Endometrial microvascular endothelial cells (primary cell): ENCODE measurements at regions not wholly inside any gene's neighbourhood (a gene's known extent, or its start where the extent isn't known, plus 50 kb on each side); places are given as distances from the start of the nearest gene placed in this dataset.
"Not testable (repeated sequence)": the region's sequence is repeated elsewhere in the genome, so short reads cannot be mapped to it uniquely, and the experiment has no call there.

ENCODE experiments used
- in situ Hi-C: cut with HindIII; loops from 2 replicates; pipeline ENCODE4 v1.10.0; 2017; ENCODE audit warnings: low sequenced_read_pairs, low pct_unique_long_range_greater_than_20kb; ENCODE audit errors: inconsistent ontology term

DNA sequence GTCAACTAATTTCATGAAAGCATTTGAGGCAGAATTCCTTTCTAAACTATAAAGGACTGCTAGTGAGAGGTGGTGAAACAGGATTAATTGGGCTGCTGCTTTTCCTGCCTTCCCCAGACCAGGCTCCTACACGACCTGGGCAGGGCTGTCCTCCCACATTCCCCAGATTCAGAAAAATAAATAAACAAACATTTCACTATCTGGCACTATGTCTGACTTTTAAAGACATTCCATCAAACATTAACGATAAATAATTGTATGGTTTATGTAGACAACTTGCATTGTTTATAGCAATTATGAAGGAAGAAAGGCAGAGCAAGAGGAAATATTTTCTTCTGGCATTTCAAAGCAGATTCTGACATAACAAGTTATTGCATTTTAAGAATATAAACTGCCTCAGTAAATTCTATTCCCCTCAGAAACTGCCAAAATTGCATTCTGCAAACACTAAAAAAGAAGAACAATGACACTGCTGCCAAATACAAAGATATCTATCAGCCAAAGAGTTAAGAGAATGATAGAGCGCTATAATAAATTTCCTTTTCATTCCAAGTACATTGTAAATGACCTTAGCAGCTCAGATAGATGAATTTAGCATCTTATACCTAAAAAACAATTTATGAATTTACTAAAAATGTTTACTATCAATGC lies 214.7 kb upstream of the INTU start:
- in situ Hi-C loops = no loop called here

DNA sequence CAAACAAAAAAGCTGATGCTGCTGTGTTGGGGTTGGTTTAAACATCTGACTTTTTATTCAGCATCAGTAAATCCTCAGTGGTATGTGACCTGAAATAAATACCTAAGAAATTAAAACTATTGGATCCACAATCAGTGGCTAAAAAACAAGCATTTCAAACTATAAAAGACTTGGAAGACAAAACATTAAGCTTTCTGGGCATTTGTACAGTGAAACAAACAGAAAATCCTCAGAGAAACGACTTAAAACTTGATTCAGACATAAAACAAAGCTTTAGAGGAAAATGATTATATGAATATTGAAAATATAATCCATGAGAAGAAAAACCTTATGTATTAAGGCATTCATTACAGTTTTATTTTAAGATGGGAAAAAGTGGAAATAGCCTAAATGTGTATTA lies 213.3 kb upstream of the INTU start:
- in situ Hi-C loops = no loop called here

DNA sequence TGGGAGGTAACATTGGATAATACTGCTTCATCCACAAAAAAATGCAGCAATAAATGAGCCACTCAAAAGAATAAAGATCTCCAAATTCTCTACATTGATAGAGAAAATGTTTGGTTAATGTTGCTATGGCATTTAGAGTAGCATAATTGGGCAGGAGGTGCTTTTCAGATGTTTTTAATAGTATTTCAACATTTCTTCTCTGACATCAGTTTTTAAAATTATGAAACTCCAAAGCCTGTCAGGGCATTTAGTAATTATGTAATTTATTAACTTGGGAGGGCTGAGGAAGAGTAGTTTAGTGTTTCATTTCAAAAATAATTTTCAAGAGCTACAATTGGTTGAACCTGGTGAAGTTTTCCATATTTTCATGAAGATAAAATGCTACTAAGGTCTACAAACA lies 211.3 kb upstream of the INTU start:
- in situ Hi-C loops = no loop called here

DNA sequence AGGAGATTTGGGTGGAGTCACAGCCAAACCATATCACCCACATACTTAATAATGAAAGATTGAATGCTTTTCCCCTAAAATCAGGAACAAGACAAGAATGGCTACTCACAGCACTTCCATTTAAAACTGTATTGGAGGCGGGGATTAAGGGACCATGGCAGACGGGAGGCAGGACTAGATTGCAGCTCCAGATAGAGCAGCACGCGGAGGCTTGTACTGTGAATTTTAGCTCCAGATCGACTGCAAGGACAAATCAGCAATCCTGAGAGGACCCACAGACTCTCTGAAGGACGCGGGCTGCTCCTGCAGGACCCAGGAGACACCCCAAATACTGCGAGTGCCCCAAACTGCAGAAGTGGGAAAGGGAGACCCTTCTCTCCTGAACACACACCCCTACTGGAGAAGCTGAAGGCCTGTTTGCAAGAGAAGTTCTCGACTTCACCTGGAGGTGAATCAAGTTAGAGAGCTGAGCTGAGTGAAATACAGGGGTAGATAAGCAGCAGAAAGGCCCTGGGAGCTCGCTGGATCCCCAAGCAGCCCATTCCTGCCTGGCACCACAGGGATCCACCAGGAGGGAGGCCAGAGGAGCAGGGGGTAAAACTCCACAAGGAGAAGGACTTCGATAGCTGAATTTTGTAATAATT lies 207.4 kb upstream of the INTU start:
- in situ Hi-C loops = no loop called here

DNA sequence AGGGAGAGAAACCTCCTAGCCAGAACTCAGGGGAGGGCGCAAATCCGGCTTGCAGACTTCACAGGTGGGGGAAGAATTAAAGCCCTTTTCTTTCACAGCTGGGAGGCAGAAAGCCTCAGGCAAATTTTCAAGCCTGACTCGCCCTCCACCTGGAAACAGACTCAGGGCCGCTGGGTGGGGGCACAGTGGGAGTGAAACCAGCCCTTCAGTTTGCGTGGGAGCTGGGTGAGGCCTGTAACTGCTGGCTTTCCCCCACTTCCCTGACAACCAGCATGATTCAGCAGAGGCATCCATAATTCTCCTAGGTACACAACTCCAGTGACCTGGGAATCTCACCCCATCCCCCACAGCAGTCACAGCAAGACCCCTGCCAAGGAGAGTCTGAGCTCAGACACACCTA lies 206.9 kb upstream of the INTU start:
- in situ Hi-C loops = no loop called here

DNA sequence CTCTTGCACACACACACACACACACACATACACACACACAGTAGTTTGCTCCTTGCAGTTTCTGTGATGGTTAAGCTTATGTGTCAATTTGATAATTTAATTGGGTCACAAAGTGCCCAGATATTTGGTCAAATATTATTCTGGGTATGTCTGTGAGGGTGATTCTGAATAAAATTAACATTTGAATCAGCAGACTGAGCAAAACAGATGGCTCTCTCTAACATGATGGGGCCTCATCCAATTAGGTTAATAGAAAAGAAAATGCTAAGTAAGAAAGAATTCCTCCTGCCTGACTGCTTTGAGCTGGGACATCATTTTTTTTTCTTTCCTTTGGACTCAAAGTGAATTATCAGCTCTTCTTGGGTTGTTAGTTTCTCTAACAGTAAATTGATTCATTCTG lies 191.2 kb upstream of the INTU start:
- in situ Hi-C loops = no loop called here

DNA sequence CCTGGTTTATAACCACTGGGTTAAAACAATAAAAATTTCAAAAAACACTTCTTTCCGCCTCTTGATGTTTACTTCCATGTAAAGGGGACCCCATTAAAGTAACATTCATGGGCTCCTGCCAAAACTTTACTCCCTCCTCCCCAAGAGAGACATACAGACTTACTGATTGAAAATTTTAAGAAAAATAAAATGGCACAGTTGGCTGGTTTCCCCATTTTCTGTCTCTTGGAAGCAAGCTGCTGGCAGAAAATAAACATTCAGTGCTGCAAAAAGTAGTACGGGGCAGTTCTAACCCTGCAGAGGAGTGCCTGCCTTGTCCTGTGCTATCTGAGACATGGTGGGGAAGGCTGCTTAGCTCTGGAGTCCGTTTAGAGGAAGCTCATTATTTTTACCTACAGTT lies 187.3 kb upstream of the INTU start:
- in situ Hi-C loops = no loop called here

DNA sequence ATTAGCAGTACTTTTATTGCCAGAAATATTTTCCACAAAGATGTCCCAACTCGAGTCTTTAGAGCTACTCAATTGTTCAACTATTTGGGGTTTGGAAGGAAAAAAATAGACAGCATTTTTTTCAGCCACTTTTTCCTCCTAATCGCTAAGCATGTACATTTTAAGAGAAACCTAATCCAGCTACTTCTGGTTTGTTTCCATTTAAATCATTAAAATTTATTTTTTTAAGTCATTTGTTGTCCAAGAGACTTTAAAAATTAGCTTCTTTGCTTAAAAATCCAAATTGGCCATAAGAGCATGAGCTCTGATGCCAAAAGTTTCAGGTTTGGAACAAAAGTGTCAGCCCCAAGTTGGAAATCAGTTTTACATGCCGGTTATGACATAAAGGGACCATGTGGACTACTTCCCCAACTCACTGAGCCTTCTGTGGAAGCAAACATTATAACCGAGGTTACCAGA lies 186.3 kb upstream of the INTU start:
- in situ Hi-C loops = no loop called here

DNA sequence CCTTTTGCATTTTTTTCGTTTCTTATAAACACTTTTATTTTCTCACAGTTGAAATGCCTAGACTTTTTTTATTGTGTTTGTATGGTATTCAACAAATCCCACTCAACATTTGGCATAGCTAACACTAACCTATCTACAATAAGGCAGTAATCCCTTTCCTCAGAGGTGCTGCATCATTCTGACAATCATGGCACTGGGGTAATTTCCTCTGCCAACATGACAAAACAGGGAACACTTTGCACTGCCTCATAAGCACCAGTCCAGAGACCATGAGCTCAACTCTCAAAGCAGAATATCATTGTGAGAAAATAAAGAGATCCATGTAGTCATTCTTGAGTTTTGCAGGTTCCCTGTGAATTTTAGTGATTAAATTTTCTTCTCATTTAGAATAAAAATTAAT lies 183.8 kb upstream of the INTU start:
- in situ Hi-C loops = no loop called here

DNA sequence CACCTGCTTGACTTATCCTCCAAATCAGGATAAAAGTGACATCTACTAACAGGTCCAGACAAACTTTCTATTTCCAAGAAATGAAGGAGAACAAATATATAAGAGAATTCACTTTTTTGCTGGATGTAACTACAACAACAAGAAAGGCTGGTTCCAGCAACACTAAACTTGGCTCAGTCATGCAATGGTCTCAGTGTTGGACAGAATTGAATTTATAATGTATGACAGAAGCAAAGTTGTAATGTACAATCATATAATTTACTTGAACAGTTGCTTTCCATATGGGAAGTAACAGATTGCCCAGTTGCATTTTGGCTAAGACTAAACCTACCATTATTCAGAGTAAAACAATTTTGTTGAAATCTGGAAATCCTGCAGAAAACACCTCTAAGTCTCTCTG lies 183.3 kb upstream of the INTU start:
- in situ Hi-C loops = no loop called here

DNA sequence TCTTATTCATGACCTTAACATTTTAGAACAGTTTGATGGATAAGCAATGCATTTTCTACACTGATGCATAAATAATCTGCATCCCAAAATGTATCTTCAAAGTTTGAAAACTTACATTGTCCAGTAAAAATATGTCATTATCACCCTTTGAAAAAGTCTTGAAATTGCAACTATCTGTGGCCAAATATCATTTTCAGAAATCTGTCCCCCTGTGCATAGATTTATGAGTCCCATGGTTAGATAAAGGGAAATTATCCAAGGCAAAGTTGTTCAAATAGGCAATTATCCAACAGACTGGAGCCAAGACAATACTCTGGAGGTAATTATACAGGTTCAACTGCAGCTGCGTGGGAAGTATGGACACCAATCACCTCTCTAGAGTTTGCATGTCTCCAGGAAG lies 182.5 kb upstream of the INTU start:
- in situ Hi-C loops = no loop called here

DNA sequence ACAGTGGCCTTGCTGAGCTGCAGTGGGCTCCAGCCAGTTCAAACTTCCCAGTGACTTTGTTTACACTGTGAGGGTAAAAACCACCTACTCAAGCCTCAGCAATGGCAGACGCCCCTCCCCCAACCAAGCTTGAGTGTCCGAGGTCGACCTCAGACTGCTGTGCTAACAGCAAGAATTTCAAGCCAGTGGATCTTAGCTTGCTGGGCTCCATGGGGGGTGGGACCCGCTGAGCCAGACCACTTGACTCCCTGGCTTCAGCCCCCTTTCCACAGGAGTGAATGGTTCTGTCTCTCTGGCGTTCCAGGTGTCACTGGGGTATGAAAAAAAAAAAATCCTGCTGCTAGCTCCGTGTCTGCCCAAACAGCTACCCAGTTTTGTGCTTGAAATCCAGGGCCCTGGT lies 168.9 kb upstream of the INTU start:
- in situ Hi-C loops = no loop called here

DNA sequence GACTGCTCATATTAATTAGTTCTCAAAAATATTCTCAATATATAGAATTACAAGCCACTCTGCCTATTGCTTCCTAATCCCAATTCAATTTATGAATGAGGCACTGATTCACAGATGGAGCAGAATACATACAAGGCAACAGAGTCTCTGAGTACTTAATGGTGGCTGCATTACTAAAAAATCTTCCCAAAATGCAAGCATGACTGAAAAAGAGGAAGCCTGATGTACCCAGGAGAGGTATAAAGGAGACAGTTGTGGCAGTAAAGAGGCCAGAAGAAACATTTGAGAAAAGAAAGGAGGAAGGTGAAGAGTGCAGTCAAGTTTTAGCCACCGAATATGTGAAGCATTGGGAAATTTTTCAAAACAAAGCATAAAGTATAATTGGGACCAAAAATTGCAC lies 163.2 kb upstream of the INTU start:
- in situ Hi-C loops = no loop called here

DNA sequence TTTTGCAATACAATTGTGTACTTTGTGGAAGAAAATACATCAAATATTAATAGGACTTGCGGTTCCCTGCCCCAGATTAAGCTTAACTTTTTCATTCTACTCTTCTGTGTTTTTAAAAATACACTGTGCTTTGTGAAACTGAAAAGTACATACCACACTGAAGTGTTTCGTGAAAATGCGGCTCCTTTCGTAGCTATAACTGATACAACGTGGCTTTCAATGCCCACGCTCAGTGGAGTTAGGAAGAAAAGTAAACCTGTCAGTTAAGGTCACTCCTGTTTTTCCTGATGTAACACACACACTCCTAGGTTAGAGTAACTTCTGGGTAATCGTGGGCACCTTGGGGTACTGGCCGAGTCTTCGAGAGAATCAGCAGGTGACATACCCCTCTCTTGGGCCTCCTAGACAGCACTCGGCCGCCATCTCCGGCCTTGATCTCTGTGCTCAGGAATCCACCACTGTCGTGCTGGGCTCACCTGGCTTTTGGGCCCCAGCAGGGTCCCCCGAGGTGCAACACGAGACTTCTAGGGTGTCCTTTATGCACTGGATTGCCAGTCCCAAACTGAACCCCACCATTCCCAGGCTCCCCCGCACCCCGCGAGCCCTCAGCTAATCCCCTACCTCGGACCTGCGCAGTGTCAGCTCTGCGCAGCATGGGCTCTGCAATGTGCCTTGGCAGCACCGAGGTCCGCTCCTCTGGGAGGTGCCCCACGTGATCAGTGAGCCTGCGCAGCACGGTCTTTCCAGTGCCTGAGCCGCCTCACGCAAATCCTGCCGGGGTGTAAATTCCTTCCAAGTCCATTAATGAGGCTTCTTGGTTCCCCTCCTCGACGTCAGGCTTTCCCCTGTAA lies 162.6 kb upstream of the INTU start:
- in situ Hi-C loops = no loop called here

DNA sequence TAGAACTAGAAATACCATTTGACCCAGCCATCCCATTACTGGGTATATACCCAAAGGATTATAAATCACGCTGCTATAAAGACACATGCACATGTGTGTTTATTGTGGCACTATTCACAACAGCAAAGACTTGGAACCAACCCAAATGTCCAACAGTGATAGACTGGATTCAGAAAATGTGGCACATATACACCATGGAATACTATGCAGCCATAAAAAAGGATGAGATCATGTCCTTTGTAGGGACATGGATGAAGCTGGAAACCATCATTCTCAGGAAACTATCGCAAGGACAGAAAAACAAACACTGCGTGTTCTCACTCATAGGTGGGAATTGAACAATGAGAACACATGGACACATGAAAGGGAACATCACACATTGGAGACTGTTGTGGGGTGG lies 154.5 kb upstream of the INTU start:
- in situ Hi-C loops = not testable (repeated sequence)

DNA sequence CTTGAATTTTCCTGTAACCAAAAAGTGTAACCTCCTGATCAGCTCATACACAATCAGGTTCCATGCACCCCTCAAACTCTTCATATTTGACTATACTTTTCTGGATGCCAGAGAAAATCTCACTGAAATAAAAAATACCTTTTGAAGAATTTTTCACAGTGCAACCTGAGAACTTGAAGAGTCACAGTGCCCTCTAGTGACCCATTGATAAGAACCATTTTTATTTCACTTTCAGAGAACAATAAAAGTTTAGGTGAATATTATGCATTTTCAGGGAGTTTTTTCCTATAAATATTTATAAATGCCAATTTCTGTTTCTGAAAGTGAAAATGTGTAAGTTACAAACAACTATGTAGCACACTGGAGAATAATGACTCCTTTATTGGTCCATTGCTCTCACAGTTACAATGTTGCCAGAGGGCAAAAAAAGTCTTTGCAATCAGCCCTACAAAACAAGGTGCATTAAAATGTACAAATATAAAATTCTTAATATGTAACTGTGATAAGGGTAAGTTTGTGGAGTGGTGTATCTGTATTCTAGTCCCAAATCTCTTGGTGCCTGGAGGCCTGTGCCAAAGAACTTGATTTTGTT lies 153.6 kb upstream of the INTU start:
- in situ Hi-C loops = no loop called here

DNA sequence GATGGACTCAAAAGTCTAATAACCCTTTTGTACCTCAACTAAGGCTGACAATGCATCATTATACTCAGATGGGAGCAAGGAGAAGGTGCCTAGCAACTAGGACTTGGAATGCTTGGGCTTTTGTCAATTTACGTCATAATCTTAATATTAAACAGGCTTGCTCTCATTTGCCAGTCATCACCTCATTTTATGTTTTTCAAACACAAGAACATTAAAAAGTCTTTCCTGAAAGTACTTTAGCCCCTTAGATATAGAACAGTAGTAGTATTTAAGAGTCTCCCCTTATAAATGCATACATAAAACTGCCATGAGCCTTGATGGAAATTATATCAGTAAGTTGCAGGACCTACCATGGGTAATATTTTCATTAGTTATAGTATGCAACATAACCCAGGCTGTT lies 150.7 kb upstream of the INTU start:
- in situ Hi-C loops = no loop called here

DNA sequence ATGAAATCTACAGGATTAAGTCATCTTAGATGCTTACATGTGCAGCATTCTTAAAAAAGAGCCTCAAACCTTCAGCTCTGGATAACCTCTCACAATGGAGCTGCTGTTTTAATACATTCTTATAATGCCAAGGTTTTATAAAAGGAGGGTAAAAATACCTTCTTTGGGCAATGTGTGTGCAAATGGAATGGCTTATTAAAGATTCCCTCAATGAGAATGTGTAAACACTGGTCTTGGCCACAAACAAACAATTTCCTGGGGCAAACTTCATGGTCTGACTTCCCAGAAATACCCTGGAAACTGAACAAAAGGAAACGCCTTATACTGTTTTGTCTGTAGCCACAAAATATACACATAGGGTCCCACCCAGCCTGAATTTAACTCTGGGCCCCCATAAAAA lies 148.6 kb upstream of the INTU start:
- in situ Hi-C loops = no loop called here

DNA sequence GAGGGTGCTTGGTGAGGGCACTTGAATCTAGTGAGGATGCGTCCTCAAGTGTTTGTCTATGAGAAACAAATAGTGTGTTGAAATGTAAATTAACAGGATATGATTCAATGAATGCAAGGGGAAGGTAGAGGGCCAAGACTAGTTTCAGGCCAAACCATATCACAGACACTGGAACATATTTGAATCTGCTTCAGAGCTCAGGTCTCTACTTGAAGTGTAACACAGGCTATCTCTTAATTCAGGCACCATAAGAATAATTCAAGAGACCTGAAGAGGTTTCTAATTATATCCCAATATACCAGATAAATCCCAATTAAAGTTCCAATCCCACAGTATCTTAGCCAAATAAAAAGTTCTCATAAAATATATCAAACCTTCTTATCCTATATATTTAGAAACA lies 146.5 kb upstream of the INTU start:
- in situ Hi-C loops = no loop called here

DNA sequence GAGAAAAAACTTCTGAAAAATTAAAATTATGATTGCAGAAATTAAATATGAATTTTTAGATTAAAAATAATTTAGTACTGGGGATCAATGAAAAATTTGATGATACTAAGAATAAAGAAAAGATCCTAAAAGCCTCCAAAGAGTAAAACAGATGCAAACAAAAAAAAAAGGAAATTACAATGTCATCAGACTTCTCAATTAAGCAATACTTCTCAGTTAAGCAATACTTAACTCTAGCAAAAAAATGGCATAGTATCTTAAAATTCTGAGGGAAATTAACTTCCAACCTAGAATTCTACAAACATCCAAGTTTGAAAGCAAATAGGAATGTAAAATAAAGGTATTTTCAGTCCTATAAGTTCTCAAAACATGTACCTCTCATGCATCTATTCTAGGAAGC lies 141.2 kb upstream of the INTU start:
- in situ Hi-C loops = no loop called here
